Activated T-cell treated with anti-CD3 and anti-CD28 coated beads for 48 hours (primary cell): ENCODE measurements at regions not wholly inside any gene's neighbourhood (a gene's known extent, or its start where the extent isn't known, plus 50 kb on each side); places are given as distances from the start of the nearest gene placed in this dataset.
A peak's percentile ranks its signal among the peaks of the same experiment; 100 is the strongest.

Experiments used
- DNase-seq: peaks from one replicate; pipeline ENCODE4 v3.0.0-alpha.2; 2020; ENCODE audit warnings: low read depth

GRCh38 chr2:136062066-136062837, 55.7 kb downstream of the CXCR4 start:
- DNase-seq = no peak

GRCh38 chr2:136060416-136060815, 57.5 kb downstream of the CXCR4 start:
- no peak for DNase-seq

- no peak for DNase-seq
These were observed 58.9 kb downstream of the CXCR4 start for GRCh38 chr2:136059036-136059472.

- no peak for DNase-seq
These were observed 59.7 kb downstream of the CXCR4 start for GRCh38 chr2:136058262-136058661.

GRCh38 chr2:136057802-136058140, 60.2 kb downstream of the CXCR4 start:
- DNase-seq = no peak

- DNase-seq = peak; percentile 35
These were observed 60.7 kb downstream of the CXCR4 start for GRCh38 chr2:136057023-136057801.

- DNase-seq = no peak
These were observed 61.8 kb downstream of the CXCR4 start for GRCh38 chr2:136055929-136056688.

- DNase-seq = no peak
These were observed 63.1 kb downstream of the CXCR4 start for GRCh38 chr2:136054856-136055255.

GRCh38 chr2:136052369-136053362, 65.3 kb downstream of the CXCR4 start:
- no peak for DNase-seq

- DNase-seq = no peak
These were observed 66.3 kb upstream of the DARS1 start for GRCh38 chr2:136051725-136052048.

GRCh38 chr2:136051001-136051724, 65.7 kb upstream of the DARS1 start:
- DNase-seq = no peak

- no peak for DNase-seq
These were observed 64.8 kb upstream of the DARS1 start for GRCh38 chr2:136049991-136050920.

- no peak for DNase-seq
These were observed 63.8 kb upstream of the DARS1 start for GRCh38 chr2:136049011-136049742.

- no peak for DNase-seq
These were observed 60.6 kb upstream of the DARS1 start for GRCh38 chr2:136045835-136046570.

- DNase-seq = no peak
These were observed 59.9 kb upstream of the DARS1 start for GRCh38 chr2:136045344-136045743.
